ENCODE measurements at regions not wholly inside any gene's neighbourhood (a gene's known extent, or its start where the extent isn't known, plus 50 kb on each side); places are given as distances from the start of the nearest gene placed in this dataset.

DNA sequence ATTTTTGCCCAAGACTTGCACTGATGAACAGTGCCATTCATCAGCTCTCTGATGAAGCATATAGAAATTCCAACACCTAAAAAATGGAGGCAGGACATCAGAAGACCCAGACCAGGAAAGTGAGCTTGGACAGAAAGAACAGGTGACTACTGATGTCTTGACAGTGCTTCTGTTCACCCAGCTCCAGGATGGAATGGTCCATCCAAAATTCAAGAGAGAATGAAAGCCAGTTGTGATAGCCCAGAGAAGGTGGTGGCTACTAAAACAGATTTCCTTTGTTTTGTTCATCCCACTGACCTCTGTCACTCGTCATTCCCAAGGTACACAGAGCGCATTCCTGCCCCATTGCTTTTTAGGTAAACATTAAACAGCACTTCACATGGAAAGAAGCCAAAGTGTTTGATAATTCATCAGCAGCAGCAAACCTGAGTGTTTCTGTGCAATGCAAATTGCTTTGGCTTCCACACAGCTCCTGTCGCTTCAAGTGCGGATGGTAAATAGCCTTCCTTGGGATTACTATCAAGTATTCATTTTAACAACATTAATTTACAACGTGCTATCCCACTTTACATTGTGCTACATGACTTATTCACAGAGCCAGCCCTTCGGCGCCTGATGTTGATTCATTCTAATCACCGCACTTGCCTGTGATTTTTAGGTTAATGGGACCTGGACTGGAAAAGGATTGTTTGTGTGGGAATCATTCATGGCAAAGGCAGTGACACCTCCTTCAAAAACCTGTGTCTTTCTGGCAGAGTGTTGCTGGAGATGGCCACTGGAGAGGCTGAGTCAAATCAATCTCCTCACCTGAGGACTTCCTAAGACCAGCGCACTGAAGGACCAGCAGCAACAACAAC is 65.1 kb upstream of the TOX3 start:
- Histone ChIP-seq H3K9me3 (replicated peaks; ENCODE audit: control insufficient read depth, low read depth, low read length) (no peaks in the 10 kb centered on the region), H3K27me3 (ENCODE audit: control insufficient read depth, insufficient read depth, low read length) (no peaks in the 10 kb centered on the region), H3K36me3 (ENCODE audit: control insufficient read depth, insufficient read depth, low read length) (no peaks in the 10 kb centered on the region), H3K27ac (ENCODE audit: low read length) (no peak overlapping the region), H3K4me1 (ENCODE audit: control insufficient read depth, insufficient read depth, low read length) (no peaks in the 10 kb centered on the region), H3K4me3 (ENCODE audit: low read length) (no peak overlapping the region)
- DNase-seq, result no peak
- 78% methylated on average over 5 of the region's 9 CpGs for WGBS (ENCODE audit: insufficient coverage)

DNA sequence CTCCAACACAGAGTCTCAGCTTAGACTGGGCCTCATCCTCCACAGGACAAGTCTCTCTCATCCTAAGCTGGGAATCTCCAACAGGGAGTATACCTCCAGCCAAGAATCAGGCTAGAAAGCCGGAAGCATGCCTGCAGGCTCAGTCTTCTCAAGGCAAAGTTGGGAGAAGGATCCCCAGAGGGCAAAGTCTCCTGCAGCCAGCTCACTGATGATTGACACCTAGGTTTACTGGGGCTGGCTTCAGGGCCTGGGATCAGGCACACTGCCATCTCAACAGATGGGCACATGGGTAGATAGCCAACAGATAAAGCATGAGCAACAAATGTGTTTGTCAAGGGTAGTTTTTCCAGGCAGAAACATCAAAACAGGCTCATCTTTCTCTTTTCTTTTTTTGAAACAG is 56.1 kb upstream of the TOX3 start:
- peak; percentile 1 for DNase-seq

DNA sequence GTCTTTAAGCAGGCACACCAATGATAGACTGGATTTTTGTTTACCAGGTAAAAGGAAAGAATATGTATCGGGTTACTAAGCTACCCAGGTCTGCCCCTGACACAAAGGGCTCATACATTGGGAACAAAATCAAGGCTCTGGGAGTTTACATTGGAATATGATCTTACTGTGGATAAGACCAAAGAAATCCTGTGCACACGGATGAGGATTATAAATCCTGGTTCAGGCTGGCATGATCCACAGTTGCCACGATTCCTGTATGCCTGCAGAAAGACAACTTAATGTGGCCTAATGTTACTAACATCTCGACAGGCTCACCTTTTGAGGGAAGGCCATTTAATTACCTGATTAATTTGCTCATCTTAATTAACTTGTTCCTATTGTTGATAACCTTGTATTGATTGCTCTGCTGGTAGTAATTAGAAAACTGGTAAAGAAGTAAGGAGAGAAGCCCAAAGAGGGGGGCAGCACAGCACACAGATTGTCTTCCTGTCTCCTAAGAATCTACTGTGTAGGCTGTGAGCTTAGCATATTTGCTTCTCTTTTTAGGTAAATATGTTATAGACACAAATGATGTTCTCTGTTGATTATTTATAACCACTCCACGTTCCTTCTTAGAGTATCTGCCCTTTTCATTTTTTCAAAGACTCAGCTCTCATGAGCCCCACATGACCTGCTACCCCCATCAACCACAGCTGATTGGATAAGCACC is 51.0 kb upstream of the TOX3 start:
- Histone ChIP-seq H3K9me3 (replicated peaks; ENCODE audit: control insufficient read depth, low read depth, low read length) (no peaks in the 10 kb centered on the region), H3K4me3 (ENCODE audit: low read length) (no peak overlapping the region), H3K27ac (ENCODE audit: low read length) (no peak overlapping the region), H3K4me1 (ENCODE audit: control insufficient read depth, insufficient read depth, low read length) (no peaks in the 10 kb centered on the region), H3K27me3 (ENCODE audit: control insufficient read depth, insufficient read depth, low read length) (no peaks in the 10 kb centered on the region), H3K36me3 (ENCODE audit: control insufficient read depth, insufficient read depth, low read length) (no peaks in the 10 kb centered on the region)
- DNase-seq, result no peak
- 48% methylated on average over 2 of the region's 5 CpGs for WGBS (ENCODE audit: insufficient coverage)

More for the DNA sequence above, 56.1 kb upstream of the TOX3 start:
- H3K36me3 ChIP-seq (ENCODE audit: control insufficient read depth, insufficient read depth, low read length), result no peaks in the 10 kb centered on the region
- no peak overlapping the region for H3K4me3 ChIP-seq (ENCODE audit: low read length)
- no peaks in the 10 kb centered on the region for H3K27me3 ChIP-seq (ENCODE audit: control insufficient read depth, insufficient read depth, low read length)
- H3K27ac ChIP-seq (ENCODE audit: low read length), result no peak overlapping the region
- H3K9me3 ChIP-seq (replicated peaks; ENCODE audit: control insufficient read depth, low read depth, low read length), result no peaks in the 10 kb centered on the region
- 91% methylated on average over 1 of the region's 1 CpG for WGBS (ENCODE audit: insufficient coverage)
- no peaks in the 10 kb centered on the region for H3K4me1 ChIP-seq (ENCODE audit: control insufficient read depth, insufficient read depth, low read length)

DNA sequence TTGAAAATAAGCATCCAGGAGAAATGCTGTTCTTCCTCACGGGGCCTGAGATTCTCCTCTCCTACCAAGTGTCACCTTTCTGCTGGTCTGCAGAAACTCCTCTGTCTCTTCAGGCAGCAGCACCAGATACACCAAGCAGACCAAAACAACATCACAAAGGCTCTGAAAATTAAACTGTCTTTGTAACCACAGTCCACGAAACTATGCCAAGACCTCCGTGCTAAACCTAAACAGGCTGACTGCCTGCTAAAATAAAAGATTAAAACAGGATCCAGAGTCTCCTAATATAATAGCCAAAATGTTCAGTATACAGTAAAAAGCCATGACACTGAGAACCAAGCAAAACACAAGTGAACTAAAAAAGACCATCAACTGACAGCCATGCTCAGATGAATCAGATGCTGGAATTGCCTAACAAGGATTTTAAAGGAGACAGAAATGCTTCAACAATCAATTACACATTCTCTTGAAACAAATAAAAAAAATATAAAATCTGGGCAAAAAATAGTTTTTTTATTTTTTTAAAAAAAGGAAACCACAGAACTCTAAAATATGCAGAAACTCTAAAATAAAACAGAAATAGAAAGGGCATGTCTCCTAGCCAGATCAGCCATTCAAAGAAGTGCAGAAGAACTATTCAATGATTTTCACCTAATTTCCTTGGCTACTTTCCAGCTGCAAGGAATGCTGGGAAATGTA is 50.3 kb upstream of the TOX3 start:
- Histone ChIP-seq H3K27me3 (ENCODE audit: control insufficient read depth, insufficient read depth, low read length) (no peaks in the 10 kb centered on the region), H3K36me3 (ENCODE audit: control insufficient read depth, insufficient read depth, low read length) (no peaks in the 10 kb centered on the region), H3K9me3 (replicated peaks; ENCODE audit: control insufficient read depth, low read depth, low read length) (no peaks in the 10 kb centered on the region), H3K4me1 (ENCODE audit: control insufficient read depth, insufficient read depth, low read length) (no peaks in the 10 kb centered on the region), H3K4me3 (ENCODE audit: low read length) (no peak overlapping the region), H3K27ac (ENCODE audit: low read length) (no peak overlapping the region)
- peak; percentile 4 for DNase-seq
- 71% methylated on average over 1 of the region's 3 CpGs for WGBS (ENCODE audit: insufficient coverage)
